Stimulated activated CD4-positive, alpha-beta T cell treated with anti-CD3 and anti-CD28 coated beads, Interleukin-1b, Interleukin-23, amount 100 ng/mL, for 4 hours (primary cell): ENCODE measurements at regions not wholly inside any gene's neighbourhood (a gene's known extent, or its start where the extent isn't known, plus 50 kb on each side); places are given as distances from the start of the nearest gene placed in this dataset.
"Not testable (repeated sequence)": the region's sequence is repeated elsewhere in the genome, so short reads cannot be mapped to it uniquely, and the experiment has no call there.

Experiments used
- DNase-seq, 2 donors: peaks; one replicate each; pipeline ENCODE4 v3.0.0-alpha.2; 2020; ENCODE audit warnings: low read depth in 2 of 2

DNA sequence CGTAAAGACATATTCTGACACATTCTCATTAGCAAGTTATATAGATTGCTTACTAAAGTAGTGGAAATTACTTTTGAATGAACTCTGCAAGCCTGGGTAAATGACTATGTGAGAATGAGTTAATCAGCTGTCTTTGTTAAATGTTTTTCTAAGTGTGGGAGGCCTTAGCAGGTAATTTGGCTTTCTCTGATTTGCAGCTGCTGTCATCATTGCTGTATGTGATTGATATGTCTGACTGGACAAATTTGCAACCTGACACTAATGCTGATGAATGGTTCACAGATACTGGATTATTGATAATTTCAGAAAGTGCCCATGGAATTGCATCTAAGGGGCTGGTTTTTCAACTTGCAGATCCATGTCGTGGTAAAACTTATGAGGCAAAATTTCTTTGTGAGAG lies 372.2 kb upstream of the SGO1 start:
- no peak for DNase-seq

DNA sequence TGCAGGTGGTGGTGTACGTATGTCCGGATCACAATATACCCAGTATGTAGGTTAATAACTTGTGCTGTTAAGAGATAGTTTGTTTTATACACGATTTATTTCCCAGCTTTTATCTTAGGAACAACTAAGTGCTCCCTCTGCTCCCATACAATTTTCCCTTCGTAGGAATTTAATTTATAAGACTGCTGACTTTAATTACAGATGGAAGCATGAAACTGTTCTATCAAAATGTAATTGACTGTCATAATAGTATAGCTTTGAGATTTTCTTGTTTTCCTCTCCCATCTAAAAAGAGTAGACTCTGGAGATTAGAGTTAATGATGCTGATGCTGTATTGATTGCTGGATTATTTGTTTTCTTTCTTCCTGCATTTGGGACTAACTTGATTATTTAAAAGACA lies 370.7 kb upstream of the SGO1 start:
- DNase-seq = no peak

DNA sequence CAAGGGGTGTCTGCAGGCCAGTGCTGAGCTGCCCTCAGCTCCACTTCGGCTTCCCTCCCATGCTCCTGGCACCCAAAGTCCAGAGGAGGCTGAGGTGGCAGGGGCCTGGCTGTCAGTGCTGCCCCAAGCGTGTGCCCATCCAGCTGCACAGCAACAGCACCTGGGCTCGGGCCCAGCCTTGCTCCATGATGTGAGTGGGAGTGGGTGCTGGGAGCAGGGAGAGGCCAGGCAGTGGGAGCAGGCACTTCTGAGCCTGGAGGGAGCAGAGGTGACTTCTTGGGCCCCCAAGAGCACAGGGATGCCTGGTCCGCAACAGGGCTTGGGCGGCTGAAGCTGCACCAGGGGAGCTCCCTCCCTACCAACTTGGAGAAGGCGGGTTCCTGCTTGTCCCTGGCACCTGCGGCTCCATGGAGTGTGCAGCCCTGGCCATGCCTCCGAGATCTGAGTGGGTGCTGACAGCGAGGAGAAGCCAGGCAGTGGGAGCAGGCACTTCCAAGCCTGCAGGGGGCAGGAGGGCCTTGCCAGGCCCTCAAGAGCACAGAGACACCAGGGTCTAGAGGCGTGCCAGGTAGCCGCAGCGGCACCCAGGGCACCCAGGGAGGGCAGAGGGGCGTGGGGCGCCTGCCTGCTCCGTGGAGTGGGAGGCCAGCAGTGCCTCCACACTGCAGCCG lies 366.7 kb upstream of the SGO1 start:
- DNase-seq = no peak

DNA sequence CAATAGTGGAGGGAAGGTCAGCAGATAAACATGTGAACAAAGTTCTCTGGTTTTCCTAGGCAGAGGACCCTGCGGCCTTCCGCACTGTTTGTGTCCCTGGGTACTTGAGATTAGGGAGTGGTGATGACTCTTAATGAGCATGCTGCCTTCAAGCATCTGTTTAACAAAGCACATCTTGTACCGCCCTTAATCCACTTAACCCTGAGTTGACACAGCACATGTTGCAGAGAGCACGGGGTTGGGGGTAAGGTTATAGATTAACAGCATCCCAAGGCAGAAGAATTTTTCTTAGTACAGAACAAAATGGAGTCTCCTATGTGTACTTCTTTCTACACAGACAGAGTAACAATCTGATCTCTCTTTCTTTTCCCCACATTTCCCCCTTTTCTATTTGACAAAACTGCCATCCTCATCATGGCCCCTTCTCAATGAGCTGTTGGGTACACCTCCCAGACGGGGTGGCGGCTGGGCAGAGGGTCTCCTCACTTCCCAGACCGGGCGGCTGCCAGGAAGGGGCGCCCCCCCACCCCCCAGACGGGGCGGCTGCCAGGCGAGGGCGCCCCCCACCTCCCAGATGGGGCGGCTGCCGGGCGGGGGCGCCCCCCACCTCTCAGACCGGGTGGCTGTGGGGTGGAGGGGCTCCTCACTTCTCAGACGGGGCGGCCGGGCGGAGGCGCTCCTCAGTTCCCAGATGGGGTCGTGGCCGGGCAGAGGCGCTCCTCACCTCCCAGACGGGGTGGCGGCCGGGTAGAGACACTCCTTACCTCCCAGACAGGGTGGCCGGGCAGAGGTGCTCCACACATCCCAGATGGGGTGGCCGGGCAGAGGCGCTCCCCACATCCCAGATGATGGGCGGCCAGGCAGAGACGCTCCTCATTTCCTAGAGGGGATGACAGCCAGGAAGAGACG lies 361.6 kb upstream of the SGO1 start:
- DNase-seq = not testable (repeated sequence)

DNA sequence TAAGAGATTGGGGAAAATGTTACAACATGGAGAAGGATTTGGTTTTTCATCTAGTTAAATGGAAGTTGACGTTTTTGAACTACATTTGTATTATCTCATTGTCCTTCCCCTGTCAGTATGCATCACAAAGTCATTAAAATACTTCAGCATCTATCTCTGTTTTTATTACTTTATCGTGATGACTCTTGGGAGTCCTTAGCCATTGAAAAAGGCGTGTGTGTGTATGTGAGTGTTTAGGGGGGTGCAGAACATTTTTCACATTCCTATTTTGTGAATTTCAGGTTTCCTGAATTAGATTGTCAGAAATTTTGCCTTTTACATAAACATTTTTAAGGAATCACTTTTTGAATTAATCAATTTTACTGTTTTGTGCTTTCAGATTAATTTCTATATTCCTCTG lies 360.6 kb upstream of the SGO1 start:
- DNase-seq = no peak

DNA sequence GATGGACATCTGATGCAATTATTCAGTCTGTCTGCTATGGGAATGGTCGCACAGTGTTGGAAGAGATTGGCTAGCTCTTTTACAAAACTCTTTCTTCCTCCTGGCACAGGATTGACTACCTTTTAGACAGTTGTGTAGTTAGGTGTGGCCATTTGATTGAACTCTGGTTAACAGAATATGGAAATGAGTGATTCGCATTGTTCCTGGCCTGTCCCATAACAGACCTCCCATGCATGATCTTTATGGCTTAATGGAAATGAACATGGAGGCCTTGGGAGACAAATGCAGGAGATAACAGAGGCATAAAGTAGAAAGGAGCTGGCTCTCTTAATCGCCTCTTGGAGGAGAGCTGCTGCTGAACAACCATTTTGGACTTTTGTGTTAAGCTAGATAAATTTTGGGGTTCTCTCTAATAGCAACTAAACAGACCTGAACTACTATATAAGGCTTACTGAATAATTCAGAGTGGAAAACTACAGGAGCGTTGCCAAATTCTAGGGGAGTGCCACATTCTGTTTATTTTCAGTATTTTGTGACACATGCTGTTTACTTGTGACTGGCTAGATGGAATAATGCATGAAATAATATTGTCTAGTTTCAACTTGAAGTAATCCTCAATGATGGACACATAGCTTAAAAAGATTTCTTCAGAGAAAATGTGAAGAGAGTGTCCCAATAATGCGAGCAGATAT lies 357.7 kb upstream of the SGO1 start:
- no peak for DNase-seq

DNA sequence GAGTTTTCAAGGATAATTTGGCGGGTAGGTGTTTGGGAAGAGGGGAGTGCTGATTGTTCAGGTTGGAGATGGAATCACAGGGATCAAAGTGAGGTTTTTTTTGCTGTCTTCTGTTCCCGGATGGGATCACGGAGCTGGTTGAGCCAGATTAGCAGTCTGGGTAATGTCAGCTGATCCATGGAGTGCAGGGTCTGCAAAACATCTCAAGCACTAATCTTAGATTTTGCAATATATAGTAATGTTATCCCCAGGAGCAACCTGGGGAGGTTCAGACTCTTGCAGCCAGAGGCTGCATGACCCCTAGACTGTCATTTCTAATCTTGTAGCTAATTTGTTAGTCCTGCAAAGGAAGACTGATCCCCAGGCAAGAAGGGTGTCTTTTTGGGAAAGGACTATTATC lies 354.1 kb upstream of the SGO1 start:
- no peak for DNase-seq

DNA sequence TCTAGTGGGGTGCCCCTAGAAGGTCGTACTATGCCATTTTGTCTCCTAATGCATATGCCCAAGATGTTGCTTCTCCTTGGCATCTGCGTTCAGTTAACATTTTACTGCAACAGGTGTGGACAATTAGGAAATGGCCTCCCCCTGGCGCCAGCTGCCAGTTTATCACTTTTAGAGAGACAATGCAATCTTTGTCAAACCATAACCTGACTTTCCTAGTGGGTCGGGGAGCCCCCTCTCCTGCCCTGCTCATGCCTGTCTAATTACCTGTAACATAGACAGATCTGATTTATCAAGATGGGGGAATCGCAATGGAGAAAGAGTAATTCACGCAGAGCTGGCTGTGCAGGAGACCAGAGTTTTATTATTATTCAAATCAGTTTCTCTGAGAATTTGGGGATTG lies 353.7 kb upstream of the SGO1 start:
- no peak for DNase-seq

DNA sequence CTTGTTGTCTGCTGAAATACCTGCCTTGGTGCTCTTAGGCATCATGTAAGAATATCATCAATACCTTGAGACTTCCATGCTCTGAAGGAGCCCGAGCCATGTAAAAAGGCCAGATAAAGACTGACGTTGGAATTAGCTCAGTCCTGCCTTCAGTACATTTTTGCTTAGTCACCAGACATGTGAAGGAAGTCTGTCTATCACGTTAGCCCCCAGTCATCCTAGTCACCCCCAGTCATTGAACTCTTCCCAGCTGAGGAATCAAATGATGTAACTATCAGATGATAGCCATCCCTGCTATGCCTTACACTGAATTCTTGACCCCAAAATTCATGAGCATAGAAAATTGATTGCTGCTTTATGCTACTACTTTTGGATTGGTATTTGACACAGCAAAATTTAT lies 351.2 kb upstream of the SGO1 start:
- no peak for DNase-seq

DNA sequence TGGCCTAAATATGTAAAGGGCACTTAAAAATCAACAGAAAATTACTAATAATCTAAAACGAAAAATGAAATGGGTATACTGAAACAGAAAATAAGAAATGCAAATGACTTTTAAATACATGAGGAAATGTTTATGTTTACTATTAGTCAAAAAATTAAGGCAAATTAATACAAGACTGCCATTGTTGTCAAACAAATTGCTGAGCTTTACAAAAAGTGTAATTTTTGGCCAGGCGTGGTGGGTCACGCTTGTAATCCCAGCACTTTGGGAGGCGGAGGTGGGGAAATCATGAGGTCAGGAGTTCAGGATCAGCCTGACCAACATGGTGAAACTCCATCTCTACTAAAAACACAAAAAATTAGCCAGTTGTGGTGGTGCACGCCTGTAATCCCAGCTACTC lies 343.9 kb upstream of the SGO1 start:
- DNase-seq = no peak

DNA sequence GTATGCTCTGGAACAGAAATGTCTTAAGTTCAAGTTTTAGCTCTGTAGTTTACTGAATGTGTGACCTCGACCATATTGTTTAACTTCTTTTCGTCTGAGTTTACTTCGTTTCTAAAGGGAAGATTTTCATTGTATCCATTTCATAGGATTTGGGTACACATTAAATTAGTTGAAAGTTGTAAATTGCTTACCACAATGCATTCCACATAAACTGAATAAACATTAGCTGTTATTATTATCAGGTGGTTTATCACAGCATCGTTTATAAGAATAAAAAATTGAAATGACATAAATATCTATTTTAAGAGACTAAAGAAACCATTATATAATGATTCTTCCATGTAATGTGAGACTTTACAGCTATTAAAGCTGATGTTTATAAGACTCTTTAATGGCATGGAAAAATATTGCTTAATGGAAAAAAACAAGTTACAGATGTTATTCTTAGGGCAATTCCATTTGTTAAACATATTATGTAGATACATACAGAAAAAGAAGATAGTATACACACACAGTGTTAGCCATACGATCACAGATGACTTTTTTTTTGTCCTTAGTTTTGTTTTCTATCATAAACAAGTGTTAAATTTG lies 342.3 kb upstream of the SGO1 start:
- DNase-seq = no peak

DNA sequence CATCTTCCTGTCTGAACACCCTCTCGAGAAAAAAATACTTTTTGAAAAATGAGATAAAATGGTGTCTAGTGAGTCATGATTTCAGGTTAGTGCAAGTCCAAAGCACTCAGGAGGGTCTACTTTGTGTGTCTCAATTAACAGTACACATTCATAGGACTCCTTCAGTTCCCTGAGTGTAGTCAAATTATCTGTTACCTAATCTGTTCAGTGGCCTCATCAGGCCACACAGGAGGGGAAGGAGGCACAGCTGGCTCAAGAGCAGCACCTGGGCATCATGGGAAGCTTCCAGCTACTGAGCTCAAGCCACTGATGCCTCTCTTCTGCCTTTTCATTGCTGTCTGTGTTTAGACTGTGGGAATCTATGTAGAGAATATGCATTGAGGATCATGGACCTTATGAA lies 341.4 kb upstream of the SGO1 start:
- DNase-seq = no peak

DNA sequence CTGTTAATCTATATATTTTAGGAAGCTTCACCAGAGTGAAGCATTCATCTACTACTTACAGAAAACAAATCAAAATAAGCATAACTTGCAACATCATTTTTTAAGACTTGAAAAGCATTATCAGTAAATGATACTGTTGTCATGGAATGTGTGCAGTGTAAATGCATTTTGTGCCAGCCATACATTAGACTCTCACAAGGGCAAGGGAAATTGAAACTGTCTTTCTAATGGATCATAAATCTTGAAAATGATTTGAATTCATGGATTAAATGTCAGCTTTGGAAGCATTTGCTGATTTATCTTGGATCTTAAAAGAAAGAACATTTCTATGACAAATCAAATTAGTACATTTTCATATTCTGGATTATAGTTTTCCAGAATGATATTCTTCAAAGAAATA lies 338.3 kb upstream of the SGO1 start:
- DNase-seq = no peak

DNA sequence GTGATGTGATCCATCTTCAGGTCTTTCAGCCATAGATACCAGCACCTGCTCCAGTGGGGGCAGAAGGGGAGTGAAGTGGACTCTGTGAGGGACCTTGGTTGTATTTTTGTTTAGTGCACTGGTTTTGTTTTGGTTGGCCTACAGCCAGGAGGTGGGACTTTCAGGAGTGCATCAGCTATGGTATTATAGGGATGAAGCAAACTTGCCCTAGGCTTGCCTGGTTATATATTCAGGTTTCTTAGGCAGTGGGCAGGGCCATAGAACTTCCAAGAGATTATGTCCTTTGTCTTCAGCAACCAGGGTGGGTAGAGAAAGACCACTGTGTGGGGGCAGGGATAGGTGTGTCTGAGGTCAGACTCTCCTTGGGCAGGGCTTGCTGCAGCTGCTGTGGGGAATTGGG lies 337.3 kb upstream of the SGO1 start:
- no peak for DNase-seq

DNA sequence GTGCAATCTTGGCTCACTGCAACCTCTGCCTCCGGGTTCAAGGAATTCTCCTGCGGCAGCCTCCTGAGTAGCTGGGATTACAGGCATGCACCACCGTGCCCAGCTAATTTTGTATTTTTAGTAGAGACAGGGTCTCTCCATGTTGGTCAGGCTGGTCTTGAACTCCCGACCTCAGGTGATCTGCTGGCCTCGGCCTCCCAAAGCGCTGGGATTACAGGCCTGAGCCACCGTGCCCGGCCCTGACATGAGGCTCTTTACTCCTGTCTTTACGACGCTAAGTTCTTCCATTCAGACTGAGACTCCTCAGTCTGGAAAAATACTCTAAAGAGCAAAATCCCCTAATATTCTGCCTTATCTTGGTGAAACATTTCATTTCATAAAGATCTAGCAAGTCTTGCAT lies 331.3 kb upstream of the SGO1 start:
- not testable (repeated sequence) for DNase-seq

DNA sequence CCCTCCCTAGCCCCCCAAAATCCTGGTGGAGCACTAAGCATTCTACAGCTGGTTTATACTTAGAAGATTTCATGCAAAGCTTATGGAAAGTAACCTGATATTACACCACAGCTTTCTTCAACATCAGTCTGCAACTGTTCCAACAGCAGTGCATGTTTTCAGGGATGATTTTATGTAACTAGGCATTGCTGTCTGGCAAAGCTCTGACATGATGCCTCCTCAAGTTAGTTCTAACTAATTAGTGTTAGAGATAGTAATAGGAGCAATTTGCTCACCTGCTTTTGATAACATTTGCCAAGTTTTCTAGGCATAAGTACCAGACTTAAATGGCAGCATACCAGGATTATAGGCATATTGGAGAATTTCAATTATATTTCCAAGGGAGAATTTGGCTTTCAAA lies 330.3 kb upstream of the SGO1 start:
- DNase-seq = no peak

DNA sequence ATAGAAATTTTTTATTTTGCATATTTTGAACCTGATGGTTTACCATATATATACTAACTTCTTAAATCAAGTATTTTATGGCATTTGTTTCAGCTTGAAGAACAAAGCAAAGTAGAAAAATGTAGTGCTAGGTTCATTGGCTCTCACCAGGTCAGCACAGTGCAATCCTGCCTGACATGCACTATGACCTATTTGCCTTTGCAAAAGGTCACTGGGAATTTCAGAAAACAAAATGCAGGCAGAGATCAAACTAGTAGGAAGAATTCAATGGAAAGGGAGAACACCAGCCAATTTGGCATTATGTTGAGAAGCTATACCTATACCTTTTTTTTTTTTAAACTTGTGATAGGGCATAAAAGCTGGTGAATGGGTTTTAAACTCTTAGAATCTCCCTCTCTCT lies 329.8 kb upstream of the SGO1 start:
- DNase-seq = no peak

DNA sequence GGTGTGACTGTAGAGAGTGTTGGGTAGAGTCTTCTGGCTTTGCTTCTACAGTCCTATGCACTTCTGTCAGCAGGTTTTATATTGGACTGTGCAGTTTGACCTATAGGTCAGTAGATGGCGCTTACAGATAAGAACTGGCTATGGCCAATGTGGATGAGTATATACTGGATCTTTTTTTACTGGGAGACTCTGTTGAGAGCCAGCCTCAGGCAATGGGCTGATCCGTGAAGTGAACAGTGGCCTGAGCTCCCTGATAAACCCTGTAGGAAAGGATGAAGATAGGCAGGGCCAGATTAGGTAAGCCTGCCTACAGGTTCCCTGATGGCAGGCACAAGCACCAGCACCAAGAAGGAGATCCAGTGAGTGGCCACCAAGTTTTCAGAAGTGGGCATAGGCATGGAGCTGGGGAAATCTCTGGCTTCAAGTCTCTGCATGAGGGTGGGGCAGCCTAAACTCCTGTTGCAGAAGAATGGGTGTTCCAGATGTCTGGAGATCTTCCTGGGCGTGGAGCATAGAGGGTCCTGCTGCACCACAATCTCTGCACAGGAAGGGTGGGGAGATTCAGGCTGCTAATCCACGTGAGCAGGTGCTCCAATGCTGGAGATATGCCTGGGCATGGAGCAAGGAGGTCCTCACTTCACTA lies 326.0 kb upstream of the SGO1 start:
- DNase-seq = no peak

DNA sequence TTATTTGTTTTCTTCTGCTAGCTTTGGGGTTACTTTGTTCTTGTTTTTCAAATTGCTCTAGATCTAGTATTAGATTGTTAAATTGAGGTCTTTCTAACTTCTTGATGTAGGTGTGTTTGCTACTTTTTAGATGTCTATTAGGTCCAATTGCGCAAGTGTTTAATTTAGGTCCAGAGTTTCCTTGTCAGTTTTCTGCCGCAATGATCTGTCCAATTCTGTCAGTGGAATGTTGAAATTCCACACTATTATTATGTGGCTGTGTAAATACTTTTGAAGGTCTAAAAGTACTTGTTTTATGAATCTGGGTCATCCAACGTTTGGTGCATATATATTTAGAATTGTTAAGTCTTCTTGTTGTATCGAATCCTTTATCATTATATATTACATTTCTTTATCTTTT lies 324.4 kb upstream of the SGO1 start:
- no peak for DNase-seq

DNA sequence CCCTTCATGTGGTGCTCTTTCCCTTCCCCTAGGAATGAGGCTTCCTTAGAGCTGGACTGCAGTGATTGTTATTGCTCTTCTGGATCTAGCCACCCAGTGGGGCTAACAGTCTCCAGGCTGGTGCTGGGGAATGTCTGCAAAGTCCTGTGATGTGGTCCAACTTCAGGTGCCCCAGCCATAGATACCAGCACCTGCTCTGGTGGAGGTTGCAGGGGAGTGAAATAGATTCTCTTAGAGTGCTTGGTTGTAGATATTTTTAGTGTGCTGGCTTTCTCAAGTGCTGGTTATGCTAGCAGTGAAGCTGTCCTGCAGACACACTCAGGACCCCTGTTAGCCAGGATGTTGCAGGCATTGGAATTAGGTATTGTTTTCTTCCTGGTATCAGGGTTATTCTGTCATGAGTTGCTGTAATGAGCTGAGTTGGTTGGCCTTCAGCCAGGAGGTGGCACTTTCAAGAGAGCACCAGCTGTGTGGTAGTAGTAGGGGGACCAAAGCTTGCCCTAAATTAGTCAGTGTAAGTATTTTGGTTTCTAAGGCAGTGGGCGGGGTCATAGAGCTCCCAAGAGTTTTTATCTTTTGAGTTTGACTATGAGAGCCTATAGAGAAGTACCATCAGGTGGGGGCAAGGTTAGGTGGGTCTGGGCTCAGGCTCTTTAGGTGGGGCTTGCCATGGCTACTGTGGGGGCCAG lies 317.5 kb upstream of the SGO1 start:
- DNase-seq = no peak

DNA sequence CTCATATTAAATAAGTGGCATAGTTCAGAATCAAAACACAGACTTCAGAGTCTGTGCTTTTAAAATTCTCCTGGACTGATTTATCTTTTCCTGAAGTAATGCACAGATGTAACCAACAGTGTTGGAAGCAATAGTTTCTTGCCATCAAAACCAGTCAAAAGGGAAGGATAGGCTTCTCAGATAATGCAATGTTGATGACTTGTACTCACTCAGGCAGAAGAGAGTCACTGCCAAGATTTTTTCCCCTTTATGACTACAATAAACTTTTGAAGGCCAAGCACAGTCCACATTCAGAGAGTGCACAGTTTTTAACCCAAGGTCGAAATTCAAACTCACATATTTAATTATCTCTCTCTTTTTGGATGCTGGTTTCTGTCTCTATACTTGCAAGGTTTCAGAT lies 305.0 kb upstream of the SGO1 start:
- no peak for DNase-seq
